OCI-LY3 (cell line): ENCODE measurements at regions not wholly inside any gene's neighbourhood (a gene's known extent, or its start where the extent isn't known, plus 50 kb on each side); places are given as distances from the start of the nearest gene placed in this dataset.

Experiments
- EZH2phosphoT487 ChIP-seq: fragments of 200-600 bp; shearing (Covaris generic); IDR thresholded peaks from 2 replicates; pipeline ENCODE4 v1.6.1; 2018; ENCODE audit warnings: antibody characterized with exemption, mixed run types, low read depth
- TF ChIP-seq, protein P1 (sequence below): fragments of 200-600, 300-600 bp; sonication (generic); IDR thresholded peaks from 2 replicates; pipeline ENCODE4 v1.5.1; 2014; ENCODE audit warnings: antibody characterized with exemption, low read length, low read depth

DNA sequence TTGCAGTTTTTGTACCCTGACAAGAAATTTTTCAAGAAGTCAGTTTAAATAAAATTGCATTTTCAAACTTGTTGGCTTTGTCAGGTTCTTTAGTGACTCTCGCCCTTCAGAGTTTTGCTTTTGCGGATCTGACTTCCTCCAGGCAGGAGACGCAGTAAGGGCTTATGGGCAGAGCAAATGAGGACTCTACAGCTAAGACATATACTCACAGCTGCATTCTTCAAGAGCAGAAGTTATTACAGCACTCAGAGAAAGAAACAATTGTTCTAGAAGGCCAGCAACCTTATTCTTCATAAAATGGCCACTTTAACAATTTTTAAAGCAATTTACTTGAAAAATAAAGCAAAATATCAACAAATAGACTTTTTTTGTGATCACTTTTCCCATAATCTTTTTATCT, 438.8 kb upstream of the THRB start:
- TF ChIP-seq, protein P1, sequence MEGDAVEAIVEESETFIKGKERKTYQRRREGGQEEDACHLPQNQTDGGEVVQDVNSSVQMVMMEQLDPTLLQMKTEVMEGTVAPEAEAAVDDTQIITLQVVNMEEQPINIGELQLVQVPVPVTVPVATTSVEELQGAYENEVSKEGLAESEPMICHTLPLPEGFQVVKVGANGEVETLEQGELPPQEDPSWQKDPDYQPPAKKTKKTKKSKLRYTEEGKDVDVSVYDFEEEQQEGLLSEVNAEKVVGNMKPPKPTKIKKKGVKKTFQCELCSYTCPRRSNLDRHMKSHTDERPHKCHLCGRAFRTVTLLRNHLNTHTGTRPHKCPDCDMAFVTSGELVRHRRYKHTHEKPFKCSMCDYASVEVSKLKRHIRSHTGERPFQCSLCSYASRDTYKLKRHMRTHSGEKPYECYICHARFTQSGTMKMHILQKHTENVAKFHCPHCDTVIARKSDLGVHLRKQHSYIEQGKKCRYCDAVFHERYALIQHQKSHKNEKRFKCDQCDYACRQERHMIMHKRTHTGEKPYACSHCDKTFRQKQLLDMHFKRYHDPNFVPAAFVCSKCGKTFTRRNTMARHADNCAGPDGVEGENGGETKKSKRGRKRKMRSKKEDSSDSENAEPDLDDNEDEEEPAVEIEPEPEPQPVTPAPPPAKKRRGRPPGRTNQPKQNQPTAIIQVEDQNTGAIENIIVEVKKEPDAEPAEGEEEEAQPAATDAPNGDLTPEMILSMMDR, result no peak
- no peak for TF ChIP-seq EZH2phosphoT487
